ENCODE measurements at regions not wholly inside any gene's neighbourhood (a gene's known extent, or its start where the extent isn't known, plus 50 kb on each side); places are given as distances from the start of the nearest gene placed in this dataset.

DNA sequence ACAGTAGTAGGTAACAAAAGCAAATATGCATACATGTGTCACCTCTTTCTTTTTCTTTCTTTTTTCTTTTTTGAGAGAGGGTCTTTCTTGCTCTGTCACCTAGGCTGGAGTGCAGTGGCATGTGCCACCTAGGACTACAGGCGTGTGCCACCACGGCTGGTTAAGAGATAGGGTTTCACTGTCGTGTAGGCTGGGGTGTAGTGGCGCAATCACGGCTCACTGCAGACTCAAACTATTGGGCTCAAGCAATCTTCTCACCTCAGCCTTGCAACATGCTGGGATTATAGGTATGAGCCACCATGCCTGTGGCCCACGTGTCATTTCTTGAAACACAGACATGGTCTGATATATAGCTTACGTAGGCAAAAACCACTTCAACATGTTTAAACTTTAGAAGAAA is 397.7 kb upstream of the PMFBP1 start:
- TF ChIP-seq, protein P1, sequence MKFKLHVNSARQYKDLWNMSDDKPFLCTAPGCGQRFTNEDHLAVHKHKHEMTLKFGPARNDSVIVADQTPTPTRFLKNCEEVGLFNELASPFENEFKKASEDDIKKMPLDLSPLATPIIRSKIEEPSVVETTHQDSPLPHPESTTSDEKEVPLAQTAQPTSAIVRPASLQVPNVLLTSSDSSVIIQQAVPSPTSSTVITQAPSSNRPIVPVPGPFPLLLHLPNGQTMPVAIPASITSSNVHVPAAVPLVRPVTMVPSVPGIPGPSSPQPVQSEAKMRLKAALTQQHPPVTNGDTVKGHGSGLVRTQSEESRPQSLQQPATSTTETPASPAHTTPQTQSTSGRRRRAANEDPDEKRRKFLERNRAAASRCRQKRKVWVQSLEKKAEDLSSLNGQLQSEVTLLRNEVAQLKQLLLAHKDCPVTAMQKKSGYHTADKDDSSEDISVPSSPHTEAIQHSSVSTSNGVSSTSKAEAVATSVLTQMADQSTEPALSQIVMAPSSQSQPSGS (IDR thresholded peaks at IDR 0.05; ENCODE audit: low read length) = no peak
- TF ChIP-seq, protein P2, sequence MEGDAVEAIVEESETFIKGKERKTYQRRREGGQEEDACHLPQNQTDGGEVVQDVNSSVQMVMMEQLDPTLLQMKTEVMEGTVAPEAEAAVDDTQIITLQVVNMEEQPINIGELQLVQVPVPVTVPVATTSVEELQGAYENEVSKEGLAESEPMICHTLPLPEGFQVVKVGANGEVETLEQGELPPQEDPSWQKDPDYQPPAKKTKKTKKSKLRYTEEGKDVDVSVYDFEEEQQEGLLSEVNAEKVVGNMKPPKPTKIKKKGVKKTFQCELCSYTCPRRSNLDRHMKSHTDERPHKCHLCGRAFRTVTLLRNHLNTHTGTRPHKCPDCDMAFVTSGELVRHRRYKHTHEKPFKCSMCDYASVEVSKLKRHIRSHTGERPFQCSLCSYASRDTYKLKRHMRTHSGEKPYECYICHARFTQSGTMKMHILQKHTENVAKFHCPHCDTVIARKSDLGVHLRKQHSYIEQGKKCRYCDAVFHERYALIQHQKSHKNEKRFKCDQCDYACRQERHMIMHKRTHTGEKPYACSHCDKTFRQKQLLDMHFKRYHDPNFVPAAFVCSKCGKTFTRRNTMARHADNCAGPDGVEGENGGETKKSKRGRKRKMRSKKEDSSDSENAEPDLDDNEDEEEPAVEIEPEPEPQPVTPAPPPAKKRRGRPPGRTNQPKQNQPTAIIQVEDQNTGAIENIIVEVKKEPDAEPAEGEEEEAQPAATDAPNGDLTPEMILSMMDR (IDR thresholded peaks at IDR 0.05; ENCODE audit: control extremely low read depth in 1 of 3, insufficient read depth in 1 of 3, low read depth in 1 of 3, low read length in 3 of 3) = no peak
- TF ChIP-seq, protein P3, sequence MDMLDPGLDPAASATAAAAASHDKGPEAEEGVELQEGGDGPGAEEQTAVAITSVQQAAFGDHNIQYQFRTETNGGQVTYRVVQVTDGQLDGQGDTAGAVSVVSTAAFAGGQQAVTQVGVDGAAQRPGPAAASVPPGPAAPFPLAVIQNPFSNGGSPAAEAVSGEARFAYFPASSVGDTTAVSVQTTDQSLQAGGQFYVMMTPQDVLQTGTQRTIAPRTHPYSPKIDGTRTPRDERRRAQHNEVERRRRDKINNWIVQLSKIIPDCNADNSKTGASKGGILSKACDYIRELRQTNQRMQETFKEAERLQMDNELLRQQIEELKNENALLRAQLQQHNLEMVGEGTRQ (IDR thresholded peaks at IDR 0.05; ENCODE audit: low read length) = no peak
- TF ChIP-seq TCF12 (IDR thresholded peaks at IDR 0.05; ENCODE audit: low read depth, low read length) = no peak
- no peak for TF ChIP-seq SRF (IDR thresholded peaks at IDR 0.05; ENCODE audit: low read depth, low read length)
- no peak for TF ChIP-seq EGR1 (IDR thresholded peaks at IDR 0.05; ENCODE audit: borderline replicate concordance, low read depth, low read length)
- TF ChIP-seq CTBP2 (IDR thresholded peaks at IDR 0.05; ENCODE audit: borderline replicate concordance, insufficient read depth, insufficient read length, low read length) = no peak
